HAP-1 (cell line): ENCODE measurements at regions not wholly inside any gene's neighbourhood (a gene's known extent, or its start where the extent isn't known, plus 50 kb on each side); places are given as distances from the start of the nearest gene placed in this dataset.

Experiments
- DNase-seq, 2 experiments: peaks; one replicate each; pipeline ENCODE4 v3.0.0-alpha.2; 2016 to 2020; ENCODE audit warnings: low spot score in 2 of 2
- H3K27me3 ChIP-seq: fragments of 250-450 bp; sonication (Bioruptor Pico); 2 replicates; pipeline ENCODE4 v1.5.1; 2020; ENCODE audit warnings: low read depth, mild to moderate bottlenecking, moderate library complexity
- H3K36me3 ChIP-seq: fragments of 250-450 bp; sonication (Bioruptor Pico); replicated peaks from 2 replicates; pipeline ENCODE4 v1.5.1; 2020; ENCODE audit warnings: mild to moderate bottlenecking
- H3K4me1 ChIP-seq: fragments of 250-450 bp; sonication (Bioruptor Pico); 2 replicates; pipeline ENCODE4 v1.5.1; 2020; ENCODE audit warnings: mild to moderate bottlenecking
- H3K4me3 ChIP-seq: fragments of 250-450 bp; sonication (Bioruptor Pico); 2 replicates; pipeline ENCODE4 v1.5.1; 2020; ENCODE audit warnings: mild to moderate bottlenecking, moderate library complexity
- H3K9me3 ChIP-seq: fragments of 250-450 bp; sonication (Bioruptor Pico); 2 replicates; pipeline ENCODE4 v1.5.1; 2020; ENCODE audit warnings: mild to moderate bottlenecking, moderate library complexity
- in situ Hi-C: fragments of 300-500 bp; cut with MboI; formaldehyde crosslinking; loops from 3 replicates; pipeline ENCODE4 v1.14.3; 2020; ENCODE audit warnings: low sequenced_read_pairs, inconsistent platforms, mixed read lengths

GRCh38 chr1:87898431-87898830 lies 569.8 kb downstream of the LMO4 start:
- DNase-seq, result no peak

GRCh38 chr1:87899017-87899416 lies 570.3 kb downstream of the LMO4 start:
- Histone ChIP-seq H3K9me3 (no peaks in the 10 kb centered on the region), H3K4me3 (no peak overlapping the region), H3K4me1 (peaks cover 10% of the 10 kb centered on the region), H3K36me3 (no peaks in the 10 kb centered on the region), H3K27me3 (no peaks in the 10 kb centered on the region; the same call in 1 of the 2 replicates)
- in situ Hi-C loops, result no loop called here
- DNase-seq, result no peak

More at GRCh38 chr1:87898431-87898830, 569.8 kb downstream of the LMO4 start:
- H3K36me3 ChIP-seq, result no peaks in the 10 kb centered on the region
- in situ Hi-C loops, result no loop called here
- no peaks in the 10 kb centered on the region; the same call in 1 of the 2 replicates for H3K27me3 ChIP-seq
- H3K4me3 ChIP-seq, result no peak overlapping the region
- H3K9me3 ChIP-seq, result no peaks in the 10 kb centered on the region
- H3K4me1 ChIP-seq, result peaks cover 12% of the 10 kb centered on the region

- Histone ChIP-seq H3K9me3 (no peaks in the 10 kb centered on the region), H3K27me3 (no peaks in the 10 kb centered on the region; the same call in 1 of the 2 replicates), H3K4me3 (no peak overlapping the region), H3K36me3 (no peaks in the 10 kb centered on the region), H3K4me1 (peaks cover 9% of the 10 kb centered on the region)
- no peak for DNase-seq
- in situ Hi-C loops, result no loop called here
Observed at GRCh38 chr1:87899746-87900145, 571.1 kb downstream of the LMO4 start.

GRCh38 chr1:87902830-87903229 lies 574.1 kb downstream of the LMO4 start:
- Histone ChIP-seq H3K4me3 (no peak overlapping the region), H3K4me1 (peaks cover 13% of the 10 kb centered on the region), H3K36me3 (no peaks in the 10 kb centered on the region), H3K27me3 (no peaks in the 10 kb centered on the region; the same call in 1 of the 2 replicates), H3K9me3 (no peaks in the 10 kb centered on the region)
- peak in 1 of 2 experiments; percentile 51 for DNase-seq
- in situ Hi-C loops, result no loop called here

- Histone ChIP-seq H3K36me3 (no peaks in the 10 kb centered on the region), H3K4me3 (no peak overlapping the region), H3K9me3 (no peaks in the 10 kb centered on the region), H3K27me3 (no peaks in the 10 kb centered on the region; the same call in 1 of the 2 replicates), H3K4me1 (peaks cover 13% of the 10 kb centered on the region)
- DNase-seq, result peak in 1 of 2 experiments; percentile 56
- in situ Hi-C loops, result no loop called here
Observed at GRCh38 chr1:87903242-87903641, 574.6 kb downstream of the LMO4 start.

- Histone ChIP-seq H3K9me3 (no peaks in the 10 kb centered on the region), H3K4me1 (peaks cover 13% of the 10 kb centered on the region), H3K27me3 (no peaks in the 10 kb centered on the region), H3K36me3 (no peaks in the 10 kb centered on the region), H3K4me3 (no peak overlapping the region)
- in situ Hi-C loops, result no loop called here
- peak in 1 of 2 experiments; percentile 59 for DNase-seq
Observed at GRCh38 chr1:87904651-87905050, 576.0 kb downstream of the LMO4 start.

GRCh38 chr1:87905651-87906050 lies 577.0 kb downstream of the LMO4 start:
- Histone ChIP-seq H3K9me3 (no peaks in the 10 kb centered on the region), H3K4me1 (peaks cover 13% of the 10 kb centered on the region), H3K36me3 (no peaks in the 10 kb centered on the region), H3K4me3 (no peak overlapping the region), H3K27me3 (no peaks in the 10 kb centered on the region)
- in situ Hi-C loops, result no loop called here
- DNase-seq, result no peak

- Histone ChIP-seq H3K4me3 (no peak overlapping the region), H3K27me3 (no peaks in the 10 kb centered on the region), H3K9me3 (no peaks in the 10 kb centered on the region), H3K36me3 (no peaks in the 10 kb centered on the region), H3K4me1 (peaks cover 13% of the 10 kb centered on the region)
- DNase-seq, result no peak
- in situ Hi-C loops, result no loop called here
Observed at GRCh38 chr1:87906078-87906477, 577.4 kb downstream of the LMO4 start.

- in situ Hi-C loops, result no loop called here
- H3K4me1 ChIP-seq, result no peaks in the 10 kb centered on the region
- no peak overlapping the region for H3K4me3 ChIP-seq
- no peak for DNase-seq
- H3K27me3 ChIP-seq, result no peaks in the 10 kb centered on the region
- no peaks in the 10 kb centered on the region for H3K36me3 ChIP-seq
- no peaks in the 10 kb centered on the region for H3K9me3 ChIP-seq
Observed at GRCh38 chr1:87913361-87913760, 584.7 kb downstream of the LMO4 start.

- H3K4me1 ChIP-seq, result no peaks in the 10 kb centered on the region
- H3K4me3 ChIP-seq, result no peak overlapping the region
- no peaks in the 10 kb centered on the region for H3K27me3 ChIP-seq
- H3K36me3 ChIP-seq, result no peaks in the 10 kb centered on the region
- no peak for DNase-seq
- no peaks in the 10 kb centered on the region for H3K9me3 ChIP-seq
- in situ Hi-C loops, result no loop called here
Observed at GRCh38 chr1:87914396-87914795, 585.7 kb downstream of the LMO4 start.

GRCh38 chr1:87915771-87916170 lies 587.1 kb downstream of the LMO4 start:
- Histone ChIP-seq H3K27me3 (no peaks in the 10 kb centered on the region), H3K9me3 (no peaks in the 10 kb centered on the region), H3K4me1 (no peaks in the 10 kb centered on the region), H3K36me3 (no peaks in the 10 kb centered on the region), H3K4me3 (no peak overlapping the region)
- no peak for DNase-seq
- in situ Hi-C loops, result no loop called here

- no peak for DNase-seq
- H3K4me3 ChIP-seq, result no peak overlapping the region
- in situ Hi-C loops, result no loop called here
- no peaks in the 10 kb centered on the region for H3K4me1 ChIP-seq
- H3K36me3 ChIP-seq, result no peaks in the 10 kb centered on the region
- no peaks in the 10 kb centered on the region for H3K27me3 ChIP-seq
- no peaks in the 10 kb centered on the region for H3K9me3 ChIP-seq
Observed at GRCh38 chr1:87916965-87917364, 588.3 kb downstream of the LMO4 start.

GRCh38 chr1:87918398-87918797 lies 589.7 kb downstream of the LMO4 start:
- no peak for DNase-seq
- H3K4me1 ChIP-seq, result no peaks in the 10 kb centered on the region
- in situ Hi-C loops, result no loop called here
- no peaks in the 10 kb centered on the region for H3K36me3 ChIP-seq
- no peaks in the 10 kb centered on the region for H3K27me3 ChIP-seq
- H3K9me3 ChIP-seq, result no peaks in the 10 kb centered on the region
- H3K4me3 ChIP-seq, result no peak overlapping the region

- no peaks in the 10 kb centered on the region for H3K27me3 ChIP-seq
- no peak overlapping the region for H3K4me3 ChIP-seq
- H3K9me3 ChIP-seq, result no peaks in the 10 kb centered on the region
- in situ Hi-C loops, result no loop called here
- no peak for DNase-seq
- H3K36me3 ChIP-seq, result no peaks in the 10 kb centered on the region
- no peaks in the 10 kb centered on the region for H3K4me1 ChIP-seq
Observed at GRCh38 chr1:87922885-87923284, 594.2 kb downstream of the LMO4 start.

GRCh38 chr1:87926131-87926830 lies 597.6 kb downstream of the LMO4 start:
- Histone ChIP-seq H3K4me3 (no peak overlapping the region), H3K27me3 (no peaks in the 10 kb centered on the region), H3K4me1 (no peaks in the 10 kb centered on the region), H3K9me3 (no peaks in the 10 kb centered on the region; the same call in 1 of the 2 replicates), H3K36me3 (no peaks in the 10 kb centered on the region)
- in situ Hi-C loops, result no loop called here
- no peak for DNase-seq
